DND-41 (cell line): ENCODE measurements at regions not wholly inside any gene's neighbourhood (a gene's known extent, or its start where the extent isn't known, plus 50 kb on each side); places are given as distances from the start of the nearest gene placed in this dataset.

Experiments
- EZH2 ChIP-seq: IDR thresholded peaks from 3 replicates; pipeline ENCODE4 v1.6.1; 2012; ENCODE audit warnings: borderline replicate concordance, low read depth, mild to moderate bottlenecking, moderate library complexity, low read length, inconsistent platforms; ENCODE audit not compliant: severe bottlenecking
- TF ChIP-seq, protein P1 (sequence below): IDR thresholded peaks from 2 replicates; pipeline ENCODE4 v1.5.1; 2012; ENCODE audit warnings: borderline replicate concordance, low read length, moderate library complexity, mild to moderate bottlenecking; ENCODE audit not compliant: poor library complexity, severe bottlenecking; ENCODE audit errors: extremely low read depth

- TF ChIP-seq, protein P1, sequence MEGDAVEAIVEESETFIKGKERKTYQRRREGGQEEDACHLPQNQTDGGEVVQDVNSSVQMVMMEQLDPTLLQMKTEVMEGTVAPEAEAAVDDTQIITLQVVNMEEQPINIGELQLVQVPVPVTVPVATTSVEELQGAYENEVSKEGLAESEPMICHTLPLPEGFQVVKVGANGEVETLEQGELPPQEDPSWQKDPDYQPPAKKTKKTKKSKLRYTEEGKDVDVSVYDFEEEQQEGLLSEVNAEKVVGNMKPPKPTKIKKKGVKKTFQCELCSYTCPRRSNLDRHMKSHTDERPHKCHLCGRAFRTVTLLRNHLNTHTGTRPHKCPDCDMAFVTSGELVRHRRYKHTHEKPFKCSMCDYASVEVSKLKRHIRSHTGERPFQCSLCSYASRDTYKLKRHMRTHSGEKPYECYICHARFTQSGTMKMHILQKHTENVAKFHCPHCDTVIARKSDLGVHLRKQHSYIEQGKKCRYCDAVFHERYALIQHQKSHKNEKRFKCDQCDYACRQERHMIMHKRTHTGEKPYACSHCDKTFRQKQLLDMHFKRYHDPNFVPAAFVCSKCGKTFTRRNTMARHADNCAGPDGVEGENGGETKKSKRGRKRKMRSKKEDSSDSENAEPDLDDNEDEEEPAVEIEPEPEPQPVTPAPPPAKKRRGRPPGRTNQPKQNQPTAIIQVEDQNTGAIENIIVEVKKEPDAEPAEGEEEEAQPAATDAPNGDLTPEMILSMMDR = no peak
- no peak for TF ChIP-seq EZH2
These were observed 75.7 kb upstream of the RALY start for GRCh38 chr20:33917831-33918525.
